ENCODE measurements at regions not wholly inside any gene's neighbourhood (a gene's known extent, or its start where the extent isn't known, plus 50 kb on each side); places are given as distances from the start of the nearest gene placed in this dataset.

GRCh38 chr18:38843291-38843690, 1277.7 kb upstream of the CELF4 start:
- no peak overlapping the region for H3K4me3 Mint-ChIP-seq (ENCODE audit: unreplicated experiment)
- H3K27ac Mint-ChIP-seq (ENCODE audit: unreplicated experiment) = no peak overlapping the region
- no peaks in the 10 kb centered on the region for H3K27me3 Mint-ChIP-seq (ENCODE audit: insufficient read depth, unreplicated experiment)
- Histone ChIP-seq H3K36me3 (ENCODE audit: control insufficient read depth, insufficient read depth, low read length) (no peaks in the 10 kb centered on the region), H3K27me3 (replicated peaks; ENCODE audit: control insufficient read depth, insufficient read depth, low read length) (no peaks in the 10 kb centered on the region), H3K4me1 (no peaks in the 10 kb centered on the region), H3K4me3 (ENCODE audit: low read depth, low read length) (no peak overlapping the region), H3K9me3 (no peaks in the 10 kb centered on the region)
- intact Hi-C loops (cut with micrococcal nuclease; ENCODE audit: unreplicated experiment) = no loop called here
- TF ChIP-seq CTCF (IDR thresholded peaks at IDR 0.05; ENCODE audit: insufficient read depth in 1 of 2, low read depth in 1 of 2, low read length in 1 of 2, severe bottlenecking in 1 of 2, unreplicated experiment in 1 of 2) = no peak
- no peaks in the 10 kb centered on the region for H3K36me3 Mint-ChIP-seq (ENCODE audit: insufficient read depth, unreplicated experiment)
- no peak for DNase-seq
- no peaks in the 10 kb centered on the region for H3K4me1 Mint-ChIP-seq (ENCODE audit: low read depth, unreplicated experiment)
- no TSS peak for BruUV-seq (replicated peaks)
- ChIA-PET POLR2A (no interaction called here), CTCF (no interaction called here)
- H3K9me3 Mint-ChIP-seq (ENCODE audit: unreplicated experiment) = no peaks in the 10 kb centered on the region

GRCh38 chr18:38826247-38826646, 1260.6 kb upstream of the CELF4 start:
- H3K27ac Mint-ChIP-seq (ENCODE audit: unreplicated experiment) = no peak overlapping the region
- no peak for TF ChIP-seq CTCF (IDR thresholded peaks at IDR 0.05; ENCODE audit: insufficient read depth in 1 of 2, low read depth in 1 of 2, low read length in 1 of 2, severe bottlenecking in 1 of 2, unreplicated experiment in 1 of 2)
- no peaks in the 10 kb centered on the region for H3K27me3 Mint-ChIP-seq (ENCODE audit: insufficient read depth, unreplicated experiment)
- BruUV-seq (replicated peaks) = no TSS peak
- Histone ChIP-seq H3K27me3 (replicated peaks; ENCODE audit: control insufficient read depth, insufficient read depth, low read length) (no peaks in the 10 kb centered on the region), H3K9me3 (no peaks in the 10 kb centered on the region), H3K36me3 (ENCODE audit: control insufficient read depth, insufficient read depth, low read length) (no peaks in the 10 kb centered on the region), H3K4me3 (ENCODE audit: low read depth, low read length) (no peak overlapping the region), H3K4me1 (no peaks in the 10 kb centered on the region)
- H3K4me1 Mint-ChIP-seq (ENCODE audit: low read depth, unreplicated experiment) = no peaks in the 10 kb centered on the region
- no peak overlapping the region for H3K4me3 Mint-ChIP-seq (ENCODE audit: unreplicated experiment)
- DNase-seq = no peak
- ChIA-PET POLR2A (no interaction called here), CTCF (no interaction called here)
- H3K9me3 Mint-ChIP-seq (ENCODE audit: unreplicated experiment) = no peaks in the 10 kb centered on the region
- intact Hi-C loops (cut with micrococcal nuclease; ENCODE audit: unreplicated experiment) = no loop called here
- no peaks in the 10 kb centered on the region for H3K36me3 Mint-ChIP-seq (ENCODE audit: insufficient read depth, unreplicated experiment)

- intact Hi-C loops (cut with micrococcal nuclease; ENCODE audit: unreplicated experiment) = no loop called here
- H3K9me3 ChIP-seq = no peaks in the 10 kb centered on the region
- H3K4me1 ChIP-seq = no peaks in the 10 kb centered on the region
- Mint-ChIP-seq H3K4me3 (ENCODE audit: unreplicated experiment) (no peak overlapping the region), H3K36me3 (ENCODE audit: insufficient read depth, unreplicated experiment) (no peaks in the 10 kb centered on the region), H3K27me3 (ENCODE audit: insufficient read depth, unreplicated experiment) (no peaks in the 10 kb centered on the region), H3K27ac (ENCODE audit: unreplicated experiment) (no peak overlapping the region), H3K9me3 (ENCODE audit: unreplicated experiment) (no peaks in the 10 kb centered on the region), H3K4me1 (ENCODE audit: low read depth, unreplicated experiment) (no peaks in the 10 kb centered on the region)
- ChIA-PET CTCF (no interaction called here), POLR2A (no interaction called here)
- BruUV-seq (replicated peaks) = no TSS peak
- H3K4me3 ChIP-seq (ENCODE audit: low read depth, low read length) = no peak overlapping the region
- no peak for DNase-seq
- TF ChIP-seq CTCF (IDR thresholded peaks at IDR 0.05; ENCODE audit: insufficient read depth in 1 of 2, low read depth in 1 of 2, low read length in 1 of 2, severe bottlenecking in 1 of 2, unreplicated experiment in 1 of 2) = no peak
- H3K36me3 ChIP-seq (ENCODE audit: control insufficient read depth, insufficient read depth, low read length) = no peaks in the 10 kb centered on the region
- H3K27me3 ChIP-seq (replicated peaks; ENCODE audit: control insufficient read depth, insufficient read depth, low read length) = no peaks in the 10 kb centered on the region
These were observed 1245.6 kb upstream of the CELF4 start for GRCh38 chr18:38811209-38811608.

Measured in Caco-2 (cell line).